ENCODE measurements at regions not wholly inside any gene's neighbourhood (a gene's known extent, or its start where the extent isn't known, plus 50 kb on each side); places are given as distances from the start of the nearest gene placed in this dataset.

GRCh38 chr2:133927894-133928293, 326.0 kb upstream of the MGAT5 start:
- Mint-ChIP-seq H3K27ac (no peak overlapping the region), H3K4me1 (peaks cover 0 to 4% of the 10 kb centered on the region in 2 experiments; a peak in 1 of 4 replicates), H3K36me3 (ENCODE audit: insufficient read depth in 1 of 3, low read depth in 3 of 3) (no peaks in the 10 kb centered on the region), H3K4me3 (no peak overlapping the region), H3K27me3 (ENCODE audit: low read depth) (peaks cover 2% of the 10 kb centered on the region; the same call in 1 of the 2 replicates), H3K9me3 (peaks cover 0 to 4% of the 10 kb centered on the region in 2 experiments; a peak in 1 of 5 replicates)
- Histone ChIP-seq H3K4me1 (ENCODE audit: insufficient read depth, low read length) (no peaks in the 10 kb centered on the region), H3K9me3 (ENCODE audit: control insufficient read depth, low read depth, low read length) (no peaks in the 10 kb centered on the region), H2BK20ac (ENCODE audit: low read depth, low read length, poor library complexity, severe bottlenecking) (no peak overlapping the region), H2BK15ac (ENCODE audit: low read depth, low read length) (no peak overlapping the region), H3T11ph (ENCODE audit: low read length) (no peak overlapping the region), H3K9ac (ENCODE audit: extremely low read depth, insufficient read length, low read length) (no peak overlapping the region), H3K18ac (ENCODE audit: insufficient read length, low read depth, low read length) (no peak overlapping the region), H4K91ac (ENCODE audit: insufficient read length, low read depth, low read length) (no peak overlapping the region), H2BK120ac (ENCODE audit: low read depth, low read length, poor library complexity, severe bottlenecking) (no peak overlapping the region), H2BK12ac (ENCODE audit: insufficient read length, low read depth, low read length) (no peak overlapping the region), H3K79me1 (ENCODE audit: insufficient read depth, low read depth, low read length, poor library complexity, severe bottlenecking) (no peaks in the 10 kb centered on the region), H4K20me1 (ENCODE audit: control insufficient read depth, insufficient read depth, insufficient read length) (no peaks in the 10 kb centered on the region), H3K56ac (ENCODE audit: insufficient read length, low read depth, low read length) (no peak overlapping the region), H3K4me2 (ENCODE audit: insufficient read depth, insufficient read length, low read length) (no peak overlapping the region), H3K4ac (ENCODE audit: low read depth, low read length) (no peak overlapping the region), H2BK5ac (ENCODE audit: insufficient read length, low read length) (no peak overlapping the region), H3K27me3 (ENCODE audit: insufficient read depth, low read length) (no peaks in the 10 kb centered on the region), H3K23ac (ENCODE audit: insufficient read length, low read depth, low read length) (no peak overlapping the region), H4K8ac (replicated peaks; ENCODE audit: insufficient read length, low read depth, low read length) (no peak overlapping the region), H3K79me2 (ENCODE audit: insufficient read depth, low read length) (no peaks in the 10 kb centered on the region), H2AK5ac (ENCODE audit: insufficient read length, low read length) (no peak overlapping the region), H4K5ac (ENCODE audit: insufficient read length, low read depth, low read length) (no peak overlapping the region), H3K14ac (ENCODE audit: insufficient read depth, low read length) (no peak overlapping the region), H3K27ac (ENCODE audit: insufficient read length, low read depth, low read length) (no peak overlapping the region), H3K23me2 (ENCODE audit: insufficient read length, low read depth, low read length, poor library complexity, severe bottlenecking) (no peaks in the 10 kb centered on the region), H2AFZ (ENCODE audit: low read length) (no peak overlapping the region)
- DNase-seq: no peak
- no CpG with 5 or more reads among the region's 2 CpGs for WGBS (ENCODE audit: extremely low coverage, insufficient read length, low lambda C conversion rate)
- no peak for TF ChIP-seq CTCF (conservative IDR thresholded peaks at IDR 0.05)
